Testis (tissue), 2 donors: ENCODE measurements at regions not wholly inside any gene's neighbourhood (a gene's known extent, or its start where the extent isn't known, plus 50 kb on each side); places are given as distances from the start of the nearest gene placed in this dataset.

Experiments
- POLR2A ChIP-seq: fragments of 450-650 bp; IDR thresholded peaks from one replicate; pipeline ENCODE4 v1.6.1; 2017; ENCODE audit warnings: antibody characterized with exemption, mild to moderate bottlenecking, moderate library complexity
- TF ChIP-seq, protein P1 (sequence below), 3 experiments: fragments of 450-650 bp in 2 of 3; fragments of 200-600 bp in 1 of 3; sonication (generic) in 1 of 3; IDR thresholded peaks; one replicate each; pipeline ENCODE4 v1.5.1; 2016 to 2019; ENCODE audit warnings: antibody characterized with exemption in 3 of 3, mild to moderate bottlenecking in 2 of 3, moderate library complexity in 1 of 3

DNA sequence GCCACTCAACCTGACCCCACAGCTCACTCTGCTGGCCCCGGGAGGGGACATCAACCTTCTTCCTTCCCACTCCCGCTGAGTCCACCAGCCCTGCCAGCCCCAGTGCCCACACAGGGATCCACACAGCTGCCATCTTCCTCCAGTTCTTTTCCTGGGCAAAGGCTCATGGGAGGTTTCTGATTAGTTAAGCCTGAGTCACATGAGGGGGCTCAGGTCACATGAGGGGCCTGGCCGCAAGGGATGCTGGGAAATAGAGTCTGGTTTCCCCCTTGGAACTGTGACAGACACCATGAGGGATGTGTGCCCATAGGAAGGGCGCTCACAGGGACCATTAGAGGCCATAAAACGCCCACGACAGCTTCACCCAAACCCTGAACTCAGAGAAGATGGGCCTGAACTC, 228.7 kb upstream of the SFSWAP start:
- TF ChIP-seq, protein P1, sequence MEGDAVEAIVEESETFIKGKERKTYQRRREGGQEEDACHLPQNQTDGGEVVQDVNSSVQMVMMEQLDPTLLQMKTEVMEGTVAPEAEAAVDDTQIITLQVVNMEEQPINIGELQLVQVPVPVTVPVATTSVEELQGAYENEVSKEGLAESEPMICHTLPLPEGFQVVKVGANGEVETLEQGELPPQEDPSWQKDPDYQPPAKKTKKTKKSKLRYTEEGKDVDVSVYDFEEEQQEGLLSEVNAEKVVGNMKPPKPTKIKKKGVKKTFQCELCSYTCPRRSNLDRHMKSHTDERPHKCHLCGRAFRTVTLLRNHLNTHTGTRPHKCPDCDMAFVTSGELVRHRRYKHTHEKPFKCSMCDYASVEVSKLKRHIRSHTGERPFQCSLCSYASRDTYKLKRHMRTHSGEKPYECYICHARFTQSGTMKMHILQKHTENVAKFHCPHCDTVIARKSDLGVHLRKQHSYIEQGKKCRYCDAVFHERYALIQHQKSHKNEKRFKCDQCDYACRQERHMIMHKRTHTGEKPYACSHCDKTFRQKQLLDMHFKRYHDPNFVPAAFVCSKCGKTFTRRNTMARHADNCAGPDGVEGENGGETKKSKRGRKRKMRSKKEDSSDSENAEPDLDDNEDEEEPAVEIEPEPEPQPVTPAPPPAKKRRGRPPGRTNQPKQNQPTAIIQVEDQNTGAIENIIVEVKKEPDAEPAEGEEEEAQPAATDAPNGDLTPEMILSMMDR (IDR thresholded peaks at IDR 0.05), result no peak
- no peak for TF ChIP-seq POLR2A
